PC-3 (cell line): ENCODE measurements at regions not wholly inside any gene's neighbourhood (a gene's known extent, or its start where the extent isn't known, plus 50 kb on each side); places are given as distances from the start of the nearest gene placed in this dataset.

Experiments
- ATAC-seq: fragments of 200-7000 bp; cut with Tn5 transposase; 2 replicates; pipeline ENCODE4 v1.9.1; 2020; ENCODE audit warnings: mild to moderate bottlenecking, moderate library complexity
- BruUV-seq: library from RNA; stranded (reverse); fragments of 400-500 nt; replicated peaks from 2 replicates; lab custom pipeline; 2021; lab: Mats Ljungman, UMichigan
- CTCF ChIA-PET: fragments of 300-600 bp; sonication (Branson Sonifier 250); formaldehyde crosslinking; loops from one replicate; lab custom pipeline; 2022; ENCODE audit warnings: antibody characterized with exemption; lab: Charles Lee
- POLR2A ChIA-PET: fragments of 300-600 bp; sonication (Branson Sonifier 250); formaldehyde crosslinking; loops from one replicate; lab custom pipeline; 2022; ENCODE audit warnings: antibody characterized with exemption; ENCODE audit not compliant: unreplicated experiment; lab: Charles Lee
- DNase-seq: peaks from one replicate; pipeline ENCODE4 v3.0.0-alpha.2; 2015
- H2AFZ ChIP-seq: fragments of 300-600 bp; sonication (generic); 2 replicates; pipeline ENCODE4 v1.6.0; 2016; ENCODE audit warnings: antibody characterized with exemption, low read length
- H3F3A ChIP-seq: fragments of 300-600 bp; sonication (generic); one replicate; pipeline ENCODE4 v1.6.0; 2017; ENCODE audit warnings: antibody characterized with exemption, low read length, control low read depth, mild to moderate bottlenecking; ENCODE audit not compliant: unreplicated experiment
- H3K27ac ChIP-seq: fragments of 300-600 bp; sonication (generic); 2 replicates; pipeline ENCODE4 v1.5.1; 2016; ENCODE audit warnings: mild to moderate bottlenecking, low read length
- H3K27me3 ChIP-seq: fragments of 300-600 bp; sonication (generic); 2 replicates; pipeline ENCODE4 v1.6.1; 2016; ENCODE audit warnings: low read length, mixed read lengths
- H3K36me3 ChIP-seq: fragments of 300-600 bp; sonication (generic); 2 replicates; pipeline ENCODE4 v1.6.1; 2016; ENCODE audit warnings: low read depth, mixed run types, low read length, mixed read lengths
- H3K4me1 ChIP-seq: fragments of 300-600 bp; sonication (generic); 2 replicates; pipeline ENCODE4 v1.5.1; 2016; ENCODE audit warnings: low read length; ENCODE audit not compliant: insufficient read depth
- H3K4me2 ChIP-seq: fragments of 300-600 bp; sonication (generic); 2 replicates; pipeline ENCODE4 v1.6.0; 2016; ENCODE audit warnings: low read length
- H3K4me3 ChIP-seq: fragments of 300-600 bp; sonication (generic); 2 replicates; pipeline ENCODE4 v1.5.1; 2016; ENCODE audit warnings: mild to moderate bottlenecking, low read length, mixed read lengths
- H3K79me2 ChIP-seq: fragments of 300-600 bp; sonication (generic); 2 replicates; pipeline ENCODE4 v1.6.1; 2017; ENCODE audit warnings: low read length, mixed read lengths
- H3K9ac ChIP-seq: fragments of 300-600 bp; sonication (generic); 2 replicates; pipeline ENCODE4 v1.6.0; 2016; ENCODE audit warnings: mild to moderate bottlenecking, low read length
- H3K9me2 ChIP-seq: fragments of 300-600 bp; sonication (generic); replicated peaks from 2 replicates; pipeline ENCODE4 v1.6.1; 2016; ENCODE audit warnings: mixed run types, low read length, mixed read lengths
- H3K9me3 ChIP-seq: fragments of 300-600 bp; sonication (generic); 2 replicates; pipeline ENCODE4 v1.6.1; 2016; ENCODE audit warnings: low read length, mixed read lengths
- H4K20me1 ChIP-seq: fragments of 300-600 bp; sonication (generic); 2 replicates; pipeline ENCODE4 v1.6.1; 2016; ENCODE audit warnings: low read length, mixed read lengths
- EZH2 ChIP-seq: fragments of 300-600 bp; sonication (generic); IDR thresholded peaks from one replicate; pipeline ENCODE4 v1.6.1; 2017; ENCODE audit warnings: antibody characterized with exemption, mild to moderate bottlenecking, low read length; ENCODE audit not compliant: unreplicated experiment
- EZH2phosphoT487 ChIP-seq: fragments of 300-600 bp; sonication (generic); IDR thresholded peaks from 2 replicates; pipeline ENCODE4 v1.6.1; 2018; ENCODE audit warnings: mild to moderate bottlenecking, antibody characterized with exemption, low read length, borderline replicate concordance
- intact Hi-C: fragments of 100-400 bp; cut with micrococcal nuclease; formaldehyde crosslinking; loops from 2 replicates; pipeline ENCODE4 v1.9.0; 2023
- TF ChIP-seq, protein P1 (sequence below): fragments of 300-600 bp; sonication (generic); conservative IDR thresholded peaks from 2 replicates; pipeline ENCODE4 v1.5.1; 2017; ENCODE audit warnings: antibody characterized with exemption, low read depth, mild to moderate bottlenecking, low read length

DNA sequence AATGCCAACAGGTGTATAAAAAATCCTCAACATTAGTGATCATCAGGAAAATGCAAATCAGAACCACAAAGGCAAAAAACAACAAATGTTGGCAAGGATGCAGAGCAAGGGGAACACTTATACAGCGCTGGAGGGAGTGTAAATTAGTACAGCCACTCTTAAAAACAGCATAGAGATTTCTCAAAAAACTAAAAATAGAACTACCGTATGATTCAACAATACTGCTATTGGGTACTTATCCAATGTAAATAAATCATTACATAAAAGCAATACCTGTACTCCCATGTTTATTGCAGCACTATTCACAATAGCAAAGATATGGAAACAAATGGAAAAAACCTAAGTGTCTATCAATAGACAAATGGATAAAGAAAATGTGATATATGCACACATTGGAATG lies 171.3 kb downstream of the SLC7A11 start:
- ChIA-PET CTCF (no interaction called here), POLR2A (no interaction called here)
- DNase-seq (peak; percentile 7), ATAC-seq (no peak)
- Histone ChIP-seq H4K20me1 (no peaks in the 10 kb centered on the region), H3K36me3 (no peaks in the 10 kb centered on the region), H3K27me3 (no peaks in the 10 kb centered on the region), H3K9me3 (no peaks in the 10 kb centered on the region), H3K4me3 (no peak overlapping the region), H3K4me1 (no peaks in the 10 kb centered on the region), H3K27ac (no peak overlapping the region), H2AFZ (no peak overlapping the region), H3K9ac (no peak overlapping the region), H3F3A (no peaks in the 10 kb centered on the region), H3K4me2 (no peak overlapping the region), H3K9me2 (no peaks in the 10 kb centered on the region), H3K79me2 (no peaks in the 10 kb centered on the region)
- intact Hi-C loops = no loop called here
- TF ChIP-seq EZH2 (no peak), EZH2phosphoT487 (no peak)
- TF ChIP-seq, protein P1, sequence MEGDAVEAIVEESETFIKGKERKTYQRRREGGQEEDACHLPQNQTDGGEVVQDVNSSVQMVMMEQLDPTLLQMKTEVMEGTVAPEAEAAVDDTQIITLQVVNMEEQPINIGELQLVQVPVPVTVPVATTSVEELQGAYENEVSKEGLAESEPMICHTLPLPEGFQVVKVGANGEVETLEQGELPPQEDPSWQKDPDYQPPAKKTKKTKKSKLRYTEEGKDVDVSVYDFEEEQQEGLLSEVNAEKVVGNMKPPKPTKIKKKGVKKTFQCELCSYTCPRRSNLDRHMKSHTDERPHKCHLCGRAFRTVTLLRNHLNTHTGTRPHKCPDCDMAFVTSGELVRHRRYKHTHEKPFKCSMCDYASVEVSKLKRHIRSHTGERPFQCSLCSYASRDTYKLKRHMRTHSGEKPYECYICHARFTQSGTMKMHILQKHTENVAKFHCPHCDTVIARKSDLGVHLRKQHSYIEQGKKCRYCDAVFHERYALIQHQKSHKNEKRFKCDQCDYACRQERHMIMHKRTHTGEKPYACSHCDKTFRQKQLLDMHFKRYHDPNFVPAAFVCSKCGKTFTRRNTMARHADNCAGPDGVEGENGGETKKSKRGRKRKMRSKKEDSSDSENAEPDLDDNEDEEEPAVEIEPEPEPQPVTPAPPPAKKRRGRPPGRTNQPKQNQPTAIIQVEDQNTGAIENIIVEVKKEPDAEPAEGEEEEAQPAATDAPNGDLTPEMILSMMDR = no peak
- BruUV-seq = no TSS peak

DNA sequence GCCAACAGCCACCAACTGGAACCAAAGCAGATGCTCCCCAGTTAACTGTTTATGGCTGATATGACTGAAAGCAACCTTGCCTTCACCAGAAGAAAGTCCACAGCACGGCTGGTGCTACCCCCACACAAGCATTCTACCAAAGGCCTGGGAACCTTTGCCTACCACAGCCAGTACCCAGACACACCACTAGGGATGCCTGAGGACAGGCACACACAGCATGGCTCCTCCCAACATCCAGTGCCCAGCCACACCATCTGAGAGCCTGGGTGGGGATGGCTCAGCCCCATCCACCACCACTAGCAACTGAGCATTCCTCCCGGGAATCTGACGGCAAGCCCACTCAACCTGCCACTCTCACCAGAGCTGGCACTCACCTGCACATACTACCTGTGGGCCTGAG lies 178.6 kb downstream of the SLC7A11 start:
- H3K4me2 ChIP-seq = no peak overlapping the region
- no peaks in the 10 kb centered on the region for H3F3A ChIP-seq
- H3K9me3 ChIP-seq = no peaks in the 10 kb centered on the region
- no peak overlapping the region for H2AFZ ChIP-seq
- DNase-seq (no peak), ATAC-seq (no peak)
- POLR2A ChIA-PET = no interaction called here
- H3K79me2 ChIP-seq = no peaks in the 10 kb centered on the region
- intact Hi-C loops = no loop called here
- no peaks in the 10 kb centered on the region for H3K9me2 ChIP-seq
- H3K4me3 ChIP-seq = no peak overlapping the region
- H3K36me3 ChIP-seq = no peaks in the 10 kb centered on the region
- H4K20me1 ChIP-seq = no peaks in the 10 kb centered on the region
- H3K27me3 ChIP-seq = no peaks in the 10 kb centered on the region
- BruUV-seq = no TSS peak
- H3K27ac ChIP-seq = no peak overlapping the region
- no peak overlapping the region for H3K9ac ChIP-seq
- CTCF ChIA-PET = no interaction called here
- H3K4me1 ChIP-seq = no peaks in the 10 kb centered on the region; the same call in 1 of the 2 replicates
- TF ChIP-seq, protein P1 = no peak
- TF ChIP-seq EZH2 (no peak), EZH2phosphoT487 (no peak)

DNA sequence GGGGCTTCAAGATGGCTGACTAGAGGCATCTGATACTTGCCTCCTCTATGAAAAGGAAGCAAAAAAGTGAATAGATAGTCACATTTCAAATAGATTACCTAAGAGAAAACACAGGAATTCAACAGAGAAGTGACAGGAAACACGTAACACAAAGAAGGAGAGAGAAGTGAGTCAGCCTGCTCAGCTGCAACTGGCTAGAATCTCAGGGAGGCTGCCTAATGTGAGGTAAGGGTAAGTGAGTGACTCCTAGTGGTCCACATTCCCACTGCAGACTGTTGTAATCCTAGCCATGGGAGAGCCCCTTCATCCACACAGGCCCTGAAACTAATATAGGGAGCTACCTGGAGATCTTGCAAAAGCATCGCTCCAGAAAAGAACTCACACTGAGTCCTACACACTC lies 179.2 kb downstream of the SLC7A11 start:
- Histone ChIP-seq H2AFZ (no peak overlapping the region), H4K20me1 (no peaks in the 10 kb centered on the region), H3K4me3 (no peak overlapping the region), H3K27ac (no peak overlapping the region), H3K4me2 (no peak overlapping the region), H3K9ac (no peak overlapping the region), H3F3A (no peaks in the 10 kb centered on the region), H3K27me3 (no peaks in the 10 kb centered on the region), H3K79me2 (no peaks in the 10 kb centered on the region), H3K9me3 (no peaks in the 10 kb centered on the region), H3K36me3 (no peaks in the 10 kb centered on the region), H3K4me1 (no peaks in the 10 kb centered on the region; the same call in 1 of the 2 replicates), H3K9me2 (no peaks in the 10 kb centered on the region)
- CTCF ChIA-PET = no interaction called here
- DNase-seq = peak; percentile 44
- peak; percentile 64 for ATAC-seq
- intact Hi-C loops = no loop called here
- no TSS peak for BruUV-seq
- POLR2A ChIA-PET = no interaction called here
- no peak for TF ChIP-seq EZH2phosphoT487
- TF ChIP-seq, protein P1 = peak; percentile 32; the same call in 1 of the 2 replicates
